ENCODE measurements at regions not wholly inside any gene's neighbourhood (a gene's known extent, or its start where the extent isn't known, plus 50 kb on each side); places are given as distances from the start of the nearest gene placed in this dataset.

DNA sequence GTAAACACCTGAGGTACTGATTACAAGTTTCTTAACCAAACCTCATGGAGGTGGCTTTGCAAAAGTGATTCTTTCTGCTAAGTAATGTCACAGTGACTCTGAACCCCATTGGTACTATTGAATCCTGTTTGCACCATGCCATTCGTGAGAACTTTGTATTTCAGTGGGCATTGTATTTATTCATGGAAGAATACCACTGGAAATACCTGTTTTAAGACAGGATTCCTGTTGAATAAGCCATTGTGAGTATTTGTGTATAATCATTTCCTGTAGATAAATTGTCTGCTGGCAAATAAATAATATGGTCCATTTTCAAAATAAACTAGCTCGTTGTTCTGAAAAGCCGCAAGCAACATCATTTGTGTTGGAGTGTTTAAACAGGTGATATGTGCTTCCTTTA is 136.4 kb upstream of the GUCY1A1 start:
- Mint-ChIP-seq H3K4me1 (ENCODE audit: low read depth) (no peaks in the 10 kb centered on the region), H3K9me3 (no peaks in the 10 kb centered on the region), H3K27ac (no peak overlapping the region), H3K4me3 (no peak overlapping the region), H3K36me3 (ENCODE audit: low read depth) (no peaks in the 10 kb centered on the region), H3K27me3 (no peaks in the 10 kb centered on the region)
- intact Hi-C loops (cut with micrococcal nuclease), result no loop called here
- ChIA-PET POLR2A (no interaction called here), CTCF (no interaction called here)
- no peak for TF ChIP-seq CTCF (IDR thresholded peaks at IDR 0.05)
- no peak for DNase-seq
- no peak for ATAC-seq

DNA sequence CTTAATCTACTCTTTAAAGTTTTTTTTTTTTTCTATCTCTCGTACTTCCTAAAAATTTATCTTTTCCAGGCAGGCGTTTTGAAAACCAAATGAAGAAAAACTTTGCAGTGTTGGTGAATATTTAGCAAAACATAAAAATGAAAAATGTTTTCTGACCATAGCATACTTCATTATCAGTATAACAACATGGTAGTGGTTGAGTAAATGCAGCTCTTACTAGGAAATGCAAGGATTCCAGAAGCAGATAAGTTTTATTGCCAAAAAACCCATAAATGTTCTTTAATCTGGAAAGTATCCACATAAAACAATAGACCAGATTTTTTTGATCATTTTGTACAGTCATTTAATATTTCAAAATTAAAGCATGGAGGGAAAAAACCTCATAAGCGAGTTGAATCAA is 136.9 kb upstream of the GUCY1A1 start:
- Mint-ChIP-seq H3K4me1 (ENCODE audit: low read depth) (no peaks in the 10 kb centered on the region), H3K27ac (no peak overlapping the region), H3K9me3 (no peaks in the 10 kb centered on the region), H3K36me3 (ENCODE audit: low read depth) (no peaks in the 10 kb centered on the region), H3K27me3 (peaks cover 2% of the 10 kb centered on the region), H3K4me3 (no peak overlapping the region)
- ChIA-PET POLR2A (no interaction called here), CTCF (interaction anchor here (1.0 to 1.6 kb wide), 2 partner anchors 10 to 258 kb away, joined by 4 to 5 read pairs; no protein-coding TSS in a partner anchor)
- DNase-seq, result no peak
- TF ChIP-seq CTCF (IDR thresholded peaks at IDR 0.05), result no peak
- ATAC-seq, result no peak
- intact Hi-C loops (cut with micrococcal nuclease), result loop anchor here (2.0 kb wide), 1 partner anchor 257 kb away; no protein-coding TSS in a partner anchor

DNA sequence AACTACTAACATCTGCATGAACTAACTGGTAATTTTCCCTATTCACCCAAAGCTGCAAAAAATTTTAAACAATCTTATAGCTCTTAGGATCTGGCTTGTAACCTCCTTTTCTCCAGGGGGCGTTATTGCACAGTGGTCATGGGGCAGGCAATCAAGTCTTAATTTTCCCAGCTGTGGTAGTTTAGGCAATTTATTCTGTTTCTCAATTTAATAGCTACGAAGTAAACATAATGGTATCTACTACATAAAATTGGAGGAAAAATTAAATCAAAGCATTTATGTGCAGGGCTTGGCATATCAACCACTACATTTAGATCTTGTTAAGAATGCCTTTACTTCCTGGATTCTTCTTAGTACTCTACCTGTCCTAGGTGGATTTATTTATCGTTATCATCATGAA is 137.4 kb upstream of the GUCY1A1 start:
- intact Hi-C loops (cut with micrococcal nuclease), result loop anchor here (2.0 kb wide), 1 partner anchor 258 kb away; no protein-coding TSS in a partner anchor

GRCh38 chr4:155526452-155527169 is 140.0 kb upstream of the GUCY1A1 start:
- intact Hi-C loops (cut with micrococcal nuclease), result no loop called here
- ATAC-seq (no peak), DNase-seq (no peak)
- ChIA-PET POLR2A (no interaction called here), CTCF (no interaction called here)
- Mint-ChIP-seq H3K4me1 (ENCODE audit: low read depth) (no peaks in the 10 kb centered on the region), H3K27me3 (peaks cover 2% of the 10 kb centered on the region), H3K9me3 (no peaks in the 10 kb centered on the region), H3K4me3 (no peak overlapping the region), H3K27ac (no peak overlapping the region), H3K36me3 (ENCODE audit: low read depth) (no peaks in the 10 kb centered on the region)
- no peak for TF ChIP-seq CTCF (IDR thresholded peaks at IDR 0.05)

More for the DNA sequence above, 137.4 kb upstream of the GUCY1A1 start:
- Mint-ChIP-seq H3K27me3 (peaks cover 2% of the 10 kb centered on the region), H3K27ac (no peak overlapping the region), H3K9me3 (no peaks in the 10 kb centered on the region), H3K4me1 (ENCODE audit: low read depth) (no peaks in the 10 kb centered on the region), H3K36me3 (ENCODE audit: low read depth) (no peaks in the 10 kb centered on the region), H3K4me3 (no peak overlapping the region)
- ChIA-PET CTCF (interaction anchor here (1.0 to 1.6 kb wide), 2 partner anchors 10 to 258 kb away, joined by 4 to 5 read pairs; no protein-coding TSS in a partner anchor), POLR2A (no interaction called here)
- peak; percentile 38 for DNase-seq
- ATAC-seq, result no peak
- TF ChIP-seq CTCF (IDR thresholded peaks at IDR 0.05), result no peak

DNA sequence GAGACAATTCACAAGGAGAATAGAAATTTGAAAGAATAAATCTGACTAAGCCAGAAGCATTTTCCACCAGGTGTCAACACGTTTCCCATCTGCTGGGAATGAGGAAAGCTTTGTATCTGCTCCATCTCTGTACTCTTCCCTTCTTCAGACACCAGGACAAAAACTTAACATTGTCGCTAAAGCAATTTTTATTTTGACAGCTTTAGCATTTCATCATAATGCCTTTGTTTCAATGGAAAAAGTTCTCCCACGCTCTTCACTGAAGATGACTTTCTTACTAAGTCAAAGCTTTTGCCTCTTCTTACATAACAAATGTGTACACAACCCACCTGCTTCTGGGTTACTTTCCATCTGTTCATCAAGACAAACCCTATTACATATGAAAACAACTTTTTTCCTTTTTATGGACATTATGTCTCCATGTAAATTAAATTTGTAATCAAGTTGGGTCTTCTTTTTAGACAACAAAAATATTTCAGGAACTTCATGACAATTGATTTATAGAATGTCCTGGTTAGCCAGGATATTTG is 141.7 kb upstream of the GUCY1A1 start:
- no peak for TF ChIP-seq CTCF (IDR thresholded peaks at IDR 0.05)
- CTCF ChIA-PET, result no interaction called here
- Mint-ChIP-seq H3K36me3 (ENCODE audit: low read depth) (no peaks in the 10 kb centered on the region), H3K4me1 (ENCODE audit: low read depth) (no peaks in the 10 kb centered on the region), H3K4me3 (no peak overlapping the region), H3K9me3 (peaks cover 4% of the 10 kb centered on the region), H3K27me3 (peaks cover 5% of the 10 kb centered on the region), H3K27ac (no peak overlapping the region)
- intact Hi-C loops (cut with micrococcal nuclease), result no loop called here
- DNase-seq (no peak), ATAC-seq (no peak)
- POLR2A ChIA-PET, result no interaction called here
